ENCODE measurements at regions not wholly inside any gene's neighbourhood (a gene's known extent, or its start where the extent isn't known, plus 50 kb on each side); places are given as distances from the start of the nearest gene placed in this dataset.

- ATAC-seq (no peak), DNase-seq (no peak)
- Histone ChIP-seq H3K4me3 (no peak overlapping the region), H3K9me3 (no peaks in the 10 kb centered on the region), H3K36me3 (ENCODE audit: insufficient read depth in 1 of 2, low read depth in 1 of 2) (no peaks in the 10 kb centered on the region), H3K27me3 (ENCODE audit: insufficient read depth in 3 of 3, low read length in 2 of 3) (no peaks in the 10 kb centered on the region), H3K4me1 (no peaks in the 10 kb centered on the region), H3K27ac (no peak overlapping the region)
- intact Hi-C loops (cut with DNase I), result no loop called here
- TF ChIP-seq CTCF (IDR thresholded peaks at IDR 0.05), result no peak
- 28 to 58% (median 28%) methylated on average over 3 of the region's 3 CpGs for WGBS, 3 donors
Measured at GRCh38 chr3:191753196-191753595, 292.2 kb downstream of the PYDC2 start.

GRCh38 chr3:191761906-191762305, 300.9 kb downstream of the PYDC2 start:
- no peaks in the 10 kb centered on the region for H3K27me3 ChIP-seq (ENCODE audit: insufficient read depth in 3 of 3, low read length in 2 of 3)
- no peaks in the 10 kb centered on the region for H3K9me3 ChIP-seq
- TF ChIP-seq CTCF (IDR thresholded peaks at IDR 0.05), result no peak
- H3K4me1 ChIP-seq, result no peaks in the 10 kb centered on the region
- WGBS, 3 donors, result 7 to 33% (median 16%) methylated on average over 2 of the region's 2 CpGs
- ATAC-seq, result no peak
- intact Hi-C loops (cut with DNase I), result no loop called here
- no peak for DNase-seq
- no peak overlapping the region for H3K27ac ChIP-seq
- H3K4me3 ChIP-seq, result no peak overlapping the region
- no peaks in the 10 kb centered on the region for H3K36me3 ChIP-seq (ENCODE audit: insufficient read depth in 1 of 2, low read depth in 1 of 2)

- no peaks in the 10 kb centered on the region for H3K9me3 ChIP-seq
- WGBS, 3 donors, result 39 to 55% (median 51%) methylated on average over 5 of the region's 5 CpGs
- H3K27me3 ChIP-seq (ENCODE audit: insufficient read depth in 3 of 3, low read length in 2 of 3), result no peaks in the 10 kb centered on the region
- no peak overlapping the region for H3K27ac ChIP-seq
- intact Hi-C loops (cut with DNase I), result no loop called here
- ATAC-seq (no peak), DNase-seq (no peak)
- H3K4me1 ChIP-seq, result no peaks in the 10 kb centered on the region
- no peak overlapping the region for H3K4me3 ChIP-seq
- H3K36me3 ChIP-seq (ENCODE audit: insufficient read depth in 1 of 2, low read depth in 1 of 2), result no peaks in the 10 kb centered on the region
- TF ChIP-seq CTCF (IDR thresholded peaks at IDR 0.05), result no peak
Measured at GRCh38 chr3:191762323-191762960, 301.5 kb downstream of the PYDC2 start.

- no peak for TF ChIP-seq CTCF (IDR thresholded peaks at IDR 0.05)
- DNase-seq (no peak), ATAC-seq (no peak)
- no peaks in the 10 kb centered on the region for H3K9me3 ChIP-seq
- no peaks in the 10 kb centered on the region for H3K36me3 ChIP-seq (ENCODE audit: insufficient read depth in 1 of 2, low read depth in 1 of 2)
- WGBS, 3 donors, result 78 to 83% (median 79%) methylated on average over 2 of the region's 2 CpGs
- intact Hi-C loops (cut with DNase I), result no loop called here
- no peak overlapping the region for H3K27ac ChIP-seq
- H3K4me3 ChIP-seq, result no peak overlapping the region
- no peaks in the 10 kb centered on the region for H3K4me1 ChIP-seq
- H3K27me3 ChIP-seq (ENCODE audit: insufficient read depth in 3 of 3, low read length in 2 of 3), result no peaks in the 10 kb centered on the region
Measured at GRCh38 chr3:191768421-191768820, 307.5 kb downstream of the PYDC2 start.

- Histone ChIP-seq H3K4me3 (no peak overlapping the region), H3K36me3 (ENCODE audit: insufficient read depth in 1 of 2, low read depth in 1 of 2) (no peaks in the 10 kb centered on the region), H3K9me3 (no peaks in the 10 kb centered on the region), H3K27ac (no peak overlapping the region), H3K4me1 (no peaks in the 10 kb centered on the region), H3K27me3 (ENCODE audit: insufficient read depth in 3 of 3, low read length in 2 of 3) (no peaks in the 10 kb centered on the region)
- no peak for TF ChIP-seq CTCF (IDR thresholded peaks at IDR 0.05)
- ATAC-seq (no peak), DNase-seq (no peak)
- intact Hi-C loops (cut with DNase I), result no loop called here
- WGBS, 3 donors, result 19 to 30% (median 25%) methylated on average over 1 of the region's 1 CpG
Measured at GRCh38 chr3:191770541-191770940, 309.6 kb downstream of the PYDC2 start.
